Neural progenitor cell (in vitro differentiated cells): ENCODE measurements at regions not wholly inside any gene's neighbourhood (a gene's known extent, or its start where the extent isn't known, plus 50 kb on each side); places are given as distances from the start of the nearest gene placed in this dataset.
A peak's percentile ranks its signal among the peaks of the same experiment; 100 is the strongest.

ENCODE experiments used
- DNase-seq: peaks from one replicate; pipeline ENCODE4 v3.0.0-alpha.2; 2016; ENCODE audit warnings: low spot score
- H2AFZ ChIP-seq: fragments of 200-600 bp; sonication (generic); replicated peaks from 2 replicates; pipeline ENCODE4 v1.6.1; 2016; ENCODE audit warnings: antibody characterized with exemption
- H3F3A ChIP-seq: fragments of 200-600 bp; sonication (generic); 2 replicates; pipeline ENCODE4 v1.6.1; 2016; ENCODE audit warnings: antibody characterized with exemption, low read depth
- H3K27ac ChIP-seq: fragments of 200-600 bp; sonication (generic); 2 replicates; pipeline ENCODE4 v1.5.1; 2016; ENCODE audit warnings: mild to moderate bottlenecking
- H3K27me3 ChIP-seq: fragments of 200-600 bp; sonication (generic); 2 replicates; pipeline ENCODE4 v1.6.1; 2016; ENCODE audit warnings: mild to moderate bottlenecking, moderate library complexity
- H3K36me3 ChIP-seq: fragments of 200-600 bp; sonication (generic); 2 replicates; pipeline ENCODE4 v1.5.1; 2016
- H3K4me1 ChIP-seq: fragments of 200-600 bp; sonication (generic); 2 replicates; pipeline ENCODE4 v1.6.1; 2016; ENCODE audit warnings: mixed run types
- H3K4me2 ChIP-seq: fragments of 200-600 bp; sonication (generic); 2 replicates; pipeline ENCODE4 v1.6.1; 2016
- H3K4me3 ChIP-seq: fragments of 200-600 bp; sonication (generic); 2 replicates; pipeline ENCODE4 v1.5.1; 2016
- H3K79me2 ChIP-seq: fragments of 200-600 bp; sonication (generic); 2 replicates; pipeline ENCODE4 v1.6.1; 2016; ENCODE audit warnings: low read depth
- H3K9ac ChIP-seq: fragments of 200-600 bp; sonication (generic); 2 replicates; pipeline ENCODE4 v1.6.1; 2016
- H3K9me3 ChIP-seq: fragments of 200-600 bp; sonication (generic); 2 replicates; pipeline ENCODE4 v1.5.1; 2016; ENCODE audit warnings: low read depth
- H4K20me1 ChIP-seq: fragments of 200-600 bp; sonication (generic); 2 replicates; pipeline ENCODE4 v1.6.1; 2016; ENCODE audit warnings: low read depth
- H3K27ac Mint-ChIP-seq: 3 replicates; pipeline ENCODE4 v1.8.0; 2021; ENCODE audit warnings: mixed read lengths
- H3K27me3 Mint-ChIP-seq: 2 replicates; pipeline ENCODE4 v1.8.0; 2022; ENCODE audit warnings: low read depth, mild to moderate bottlenecking, inconsistent platforms, moderate library complexity, mixed read lengths; ENCODE audit not compliant: insufficient read depth
- H3K36me3 Mint-ChIP-seq: 3 replicates; pipeline ENCODE4 v1.8.0; 2021; ENCODE audit warnings: mixed read lengths
- H3K4me1 Mint-ChIP-seq: 3 replicates; pipeline ENCODE4 v1.8.0; 2021; ENCODE audit warnings: mixed read lengths
- H3K4me3 Mint-ChIP-seq: 3 replicates; pipeline ENCODE4 v1.8.0; 2021; ENCODE audit warnings: mild to moderate bottlenecking, moderate library complexity, mixed read lengths
- H3K9me3 Mint-ChIP-seq: 3 replicates; pipeline ENCODE4 v1.8.0; 2020; ENCODE audit warnings: mixed read lengths
- CTCF ChIP-seq: fragments of 200-600 bp; sonication (generic); IDR thresholded peaks from 2 replicates; pipeline ENCODE4 v1.5.1; 2017; ENCODE audit warnings: antibody characterized with exemption, mild to moderate bottlenecking
- EZH2 ChIP-seq: fragments of 200-600 bp; sonication (generic); IDR thresholded peaks from 2 replicates; pipeline ENCODE4 v1.6.1; 2017; ENCODE audit warnings: antibody characterized with exemption, mild to moderate bottlenecking, moderate library complexity
- EZH2phosphoT487 ChIP-seq: fragments of 200-600 bp; sonication (generic); IDR thresholded peaks from 2 replicates; pipeline ENCODE4 v1.6.1; 2017; ENCODE audit warnings: antibody characterized with exemption

GRCh38 chr15:66897416-66897815 is 168.0 kb upstream of the SMAD3 start:
- peaks cover 2% of the 10 kb centered on the region for H3K4me1 Mint-ChIP-seq

GRCh38 chr15:66897971-66898370 is 167.4 kb upstream of the SMAD3 start:
- no peaks in the 10 kb centered on the region for H3K9me3 ChIP-seq
- H3F3A ChIP-seq = no peaks in the 10 kb centered on the region
- H3K4me3 ChIP-seq = no peak overlapping the region
- peaks cover 5% of the 10 kb centered on the region for H3K4me1 ChIP-seq
- Mint-ChIP-seq H3K4me1 (peaks cover 2% of the 10 kb centered on the region), H3K27me3 (peaks cover 9% of the 10 kb centered on the region), H3K9me3 (peaks cover 2% of the 10 kb centered on the region), H3K27ac (no peak overlapping the region), H3K36me3 (no peaks in the 10 kb centered on the region), H3K4me3 (no peak overlapping the region)
- no peak overlapping the region for H2AFZ ChIP-seq
- no peaks in the 10 kb centered on the region for H3K27me3 ChIP-seq
- no peaks in the 10 kb centered on the region for H3K36me3 ChIP-seq
- DNase-seq = no peak
- H3K4me2 ChIP-seq = no peak overlapping the region
- TF ChIP-seq CTCF (no peak), EZH2 (no peak), EZH2phosphoT487 (no peak)
- H3K27ac ChIP-seq = no peak overlapping the region
- H3K9ac ChIP-seq = no peak overlapping the region
- no peaks in the 10 kb centered on the region for H4K20me1 ChIP-seq
- no peaks in the 10 kb centered on the region for H3K79me2 ChIP-seq

More at GRCh38 chr15:66897416-66897815, 168.0 kb upstream of the SMAD3 start:
- Histone ChIP-seq H3K36me3 (no peaks in the 10 kb centered on the region), H3K9me3 (no peaks in the 10 kb centered on the region), H2AFZ (no peak overlapping the region), H3K4me2 (no peak overlapping the region), H3K4me3 (no peak overlapping the region), H3K27me3 (no peaks in the 10 kb centered on the region), H3K79me2 (no peaks in the 10 kb centered on the region), H4K20me1 (no peaks in the 10 kb centered on the region), H3K4me1 (peaks cover 5% of the 10 kb centered on the region), H3K27ac (no peak overlapping the region), H3K9ac (no peak overlapping the region), H3F3A (no peaks in the 10 kb centered on the region)
- H3K4me3 Mint-ChIP-seq = no peak overlapping the region
- H3K27me3 Mint-ChIP-seq = peaks cover 7% of the 10 kb centered on the region
- no peak for DNase-seq
- TF ChIP-seq CTCF (no peak), EZH2phosphoT487 (no peak), EZH2 (no peak)
- no peak overlapping the region for H3K27ac Mint-ChIP-seq
- H3K9me3 Mint-ChIP-seq = no peaks in the 10 kb centered on the region
- H3K36me3 Mint-ChIP-seq = no peaks in the 10 kb centered on the region

GRCh38 chr15:66898656-66899386 is 166.6 kb upstream of the SMAD3 start:
- Histone ChIP-seq H3F3A (peaks cover under 1% of the 10 kb centered on the region), H4K20me1 (no peaks in the 10 kb centered on the region), H3K79me2 (no peaks in the 10 kb centered on the region), H3K9ac (no peak overlapping the region), H2AFZ (peak overlapping the region; percentile 82), H3K9me3 (no peaks in the 10 kb centered on the region), H3K36me3 (no peaks in the 10 kb centered on the region), H3K27ac (no peak overlapping the region), H3K4me2 (no peak overlapping the region), H3K27me3 (no peaks in the 10 kb centered on the region), H3K4me3 (no peak overlapping the region), H3K4me1 (peaks cover 5% of the 10 kb centered on the region)
- TF ChIP-seq CTCF (no peak), EZH2 (no peak), EZH2phosphoT487 (no peak)
- Mint-ChIP-seq H3K27me3 (peaks cover 11% of the 10 kb centered on the region), H3K9me3 (peaks cover 4% of the 10 kb centered on the region), H3K4me1 (peaks cover 4% of the 10 kb centered on the region), H3K4me3 (no peak overlapping the region), H3K27ac (no peak overlapping the region), H3K36me3 (no peaks in the 10 kb centered on the region)
- no peak for DNase-seq
